ENCODE measurements at regions not wholly inside any gene's neighbourhood (a gene's known extent, or its start where the extent isn't known, plus 50 kb on each side); places are given as distances from the start of the nearest gene placed in this dataset.
"Not testable (repeated sequence)": the region's sequence is repeated elsewhere in the genome, so short reads cannot be mapped to it uniquely, and the experiment has no call there.

DNA sequence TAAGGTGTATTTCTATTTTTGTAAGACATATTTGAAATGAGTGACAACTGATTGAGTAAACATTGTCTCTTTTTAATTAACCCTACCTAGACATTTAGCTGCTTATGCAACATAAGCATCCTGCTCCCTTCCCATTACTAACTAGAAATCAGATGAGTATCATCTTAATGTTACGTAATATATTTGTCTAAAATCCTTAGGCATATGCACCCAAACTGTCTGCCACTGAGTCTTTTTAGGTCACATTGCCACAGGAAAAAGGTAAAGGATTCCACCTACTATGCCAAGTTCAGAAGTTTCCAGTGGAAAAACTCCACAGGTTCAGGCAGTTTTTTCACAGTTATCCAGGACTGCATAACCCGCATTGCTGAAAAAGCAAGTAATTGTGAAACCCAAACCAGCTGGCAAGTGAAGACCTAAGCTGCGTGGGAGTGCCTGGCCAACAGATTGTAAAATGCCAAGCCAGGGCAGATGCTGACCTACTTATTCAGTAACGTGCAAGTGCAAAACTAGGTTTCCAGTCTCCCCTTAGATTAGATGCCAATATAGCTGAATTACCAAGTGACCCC, 983.7 kb downstream of the GATA3 start:
- peak; percentile 35 for DNase-seq (ENCODE audit: low read depth)
- TF ChIP-seq, protein P1, sequence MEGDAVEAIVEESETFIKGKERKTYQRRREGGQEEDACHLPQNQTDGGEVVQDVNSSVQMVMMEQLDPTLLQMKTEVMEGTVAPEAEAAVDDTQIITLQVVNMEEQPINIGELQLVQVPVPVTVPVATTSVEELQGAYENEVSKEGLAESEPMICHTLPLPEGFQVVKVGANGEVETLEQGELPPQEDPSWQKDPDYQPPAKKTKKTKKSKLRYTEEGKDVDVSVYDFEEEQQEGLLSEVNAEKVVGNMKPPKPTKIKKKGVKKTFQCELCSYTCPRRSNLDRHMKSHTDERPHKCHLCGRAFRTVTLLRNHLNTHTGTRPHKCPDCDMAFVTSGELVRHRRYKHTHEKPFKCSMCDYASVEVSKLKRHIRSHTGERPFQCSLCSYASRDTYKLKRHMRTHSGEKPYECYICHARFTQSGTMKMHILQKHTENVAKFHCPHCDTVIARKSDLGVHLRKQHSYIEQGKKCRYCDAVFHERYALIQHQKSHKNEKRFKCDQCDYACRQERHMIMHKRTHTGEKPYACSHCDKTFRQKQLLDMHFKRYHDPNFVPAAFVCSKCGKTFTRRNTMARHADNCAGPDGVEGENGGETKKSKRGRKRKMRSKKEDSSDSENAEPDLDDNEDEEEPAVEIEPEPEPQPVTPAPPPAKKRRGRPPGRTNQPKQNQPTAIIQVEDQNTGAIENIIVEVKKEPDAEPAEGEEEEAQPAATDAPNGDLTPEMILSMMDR (IDR thresholded peaks at IDR 0.05; ENCODE audit: low read length, missing control alignments): no peak

DNA sequence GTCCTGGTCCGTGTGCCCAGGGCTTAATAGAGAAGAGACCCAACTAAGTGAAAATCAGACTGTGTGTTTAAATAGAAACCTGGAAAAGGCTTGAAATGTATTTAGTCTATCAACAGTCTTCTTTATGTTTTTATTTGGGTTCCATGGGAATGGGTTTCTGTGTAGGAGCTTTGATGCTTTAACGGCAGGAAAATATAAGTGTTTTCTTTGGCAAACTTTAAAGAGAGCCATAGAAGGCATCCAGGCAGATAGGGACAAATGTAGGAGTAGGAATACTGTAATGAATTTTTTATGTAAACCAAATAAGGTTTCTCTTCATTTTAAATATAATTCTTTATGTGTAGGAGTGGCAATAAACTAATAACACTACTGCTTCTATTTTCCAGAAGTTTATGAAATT, 989.0 kb downstream of the GATA3 start:
- TF ChIP-seq, protein P1 (IDR thresholded peaks at IDR 0.05; ENCODE audit: low read length, missing control alignments): no peak
- no peak overlapping the region for H3K4me3 ChIP-seq (replicated peaks; ENCODE audit: low read depth, low read length)
- no peak for DNase-seq (ENCODE audit: low read depth)

More for the DNA sequence above, 983.7 kb downstream of the GATA3 start:
- no peak overlapping the region for H3K4me3 ChIP-seq (replicated peaks; ENCODE audit: low read depth, low read length)

DNA sequence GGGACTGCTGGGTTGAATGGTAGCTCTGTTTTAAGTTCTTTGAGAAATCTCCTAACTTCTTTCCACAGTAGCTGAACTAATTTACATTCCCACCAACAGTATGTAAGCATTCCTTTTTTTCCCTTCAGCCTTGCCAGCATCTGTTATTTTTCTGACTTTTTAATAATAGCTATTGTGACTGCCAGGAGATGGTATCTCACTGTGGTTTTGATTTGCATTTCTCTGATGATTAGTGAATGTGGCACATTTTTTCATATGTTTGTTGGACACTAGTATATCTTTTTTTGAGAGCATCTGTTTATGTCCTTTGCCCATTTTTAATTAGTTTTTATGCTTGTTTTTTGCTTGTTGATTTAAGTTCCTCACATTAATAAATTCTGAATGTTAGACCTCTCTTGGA, 990.8 kb downstream of the GATA3 start:
- H3K4me3 ChIP-seq (replicated peaks; ENCODE audit: low read depth, low read length): no peak overlapping the region
- DNase-seq (ENCODE audit: low read depth): no peak
- TF ChIP-seq, protein P1 (IDR thresholded peaks at IDR 0.05; ENCODE audit: low read length, missing control alignments): no peak

DNA sequence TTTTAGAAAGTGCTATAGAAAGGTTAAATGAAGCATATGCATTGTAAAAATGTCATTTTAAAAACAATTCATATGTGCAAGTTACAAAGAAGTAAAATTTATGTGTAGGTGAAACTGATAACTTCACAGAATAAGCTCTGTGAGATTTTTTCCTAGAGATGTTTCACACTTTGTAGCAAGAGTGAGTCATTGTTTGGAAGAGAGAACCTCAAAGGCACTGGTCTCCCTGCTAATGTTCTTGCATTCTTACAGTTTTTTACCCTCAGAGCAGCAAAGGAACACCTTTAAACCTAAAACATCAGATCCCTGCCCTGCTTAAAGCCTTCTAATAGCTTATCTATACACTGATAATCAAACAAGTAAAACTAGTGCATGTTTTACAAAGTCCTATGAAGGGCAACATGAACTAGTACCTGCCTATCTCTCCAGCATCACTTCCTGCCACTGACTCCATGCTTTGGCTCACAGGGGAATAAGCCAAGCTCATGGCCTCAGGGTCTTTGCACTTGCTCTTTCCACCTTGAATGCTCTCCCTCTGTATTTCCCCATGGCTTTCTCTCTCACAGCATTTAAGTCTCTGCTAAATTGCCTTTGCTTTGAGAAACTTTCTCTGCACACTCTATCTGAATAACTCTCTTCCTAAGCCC, 997.0 kb downstream of the GATA3 start:
- no peak for DNase-seq (ENCODE audit: low read depth)
- H3K4me3 ChIP-seq (replicated peaks; ENCODE audit: low read depth, low read length): no peak overlapping the region
- TF ChIP-seq, protein P1 (IDR thresholded peaks at IDR 0.05; ENCODE audit: low read length, missing control alignments): no peak

DNA sequence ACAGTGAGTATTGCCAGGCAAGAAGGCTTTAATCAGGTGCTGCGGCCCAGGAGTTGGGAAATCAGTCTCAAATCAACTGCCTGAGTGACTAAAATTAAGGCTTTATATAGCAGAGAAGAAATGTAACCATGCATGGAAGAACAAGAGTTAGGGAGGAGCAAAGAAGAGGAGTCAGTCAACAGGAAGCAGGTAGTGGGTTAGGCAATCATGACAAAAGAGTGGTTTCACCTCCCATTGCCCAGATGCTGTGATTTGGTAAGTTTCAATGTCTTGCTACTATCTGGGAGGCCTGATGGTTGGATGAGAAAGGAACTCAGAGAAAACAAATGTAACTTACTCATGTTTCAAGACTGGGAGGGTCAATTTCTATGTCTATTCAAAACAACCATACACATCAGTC, 998.3 kb downstream of the GATA3 start:
- TF ChIP-seq, protein P1 (IDR thresholded peaks at IDR 0.05; ENCODE audit: low read length, missing control alignments): no peak
- DNase-seq (ENCODE audit: low read depth): no peak
- H3K4me3 ChIP-seq (replicated peaks; ENCODE audit: low read depth, low read length): no peak overlapping the region

DNA sequence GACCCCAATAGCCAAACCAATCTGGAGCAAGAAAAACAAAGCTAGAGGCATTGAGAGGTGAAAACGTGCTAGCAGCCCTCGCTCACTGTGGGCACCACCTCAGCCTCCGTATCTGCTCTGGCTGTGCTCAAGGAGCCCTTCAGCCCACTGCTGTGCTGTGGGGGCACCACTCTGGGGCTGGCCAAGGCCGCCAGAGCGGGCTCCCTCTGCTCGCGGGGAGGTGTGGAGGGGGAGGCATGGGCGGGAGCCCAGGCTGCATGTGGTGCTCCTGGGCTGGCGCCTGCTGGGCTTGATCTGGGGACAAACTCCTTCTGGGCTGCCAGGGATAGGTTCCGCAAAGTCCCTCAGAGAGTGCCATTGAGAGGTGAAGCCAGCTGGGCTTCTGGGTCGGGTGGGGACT, 1002.0 kb downstream of the GATA3 start:
- no peak overlapping the region for H3K4me3 ChIP-seq (replicated peaks; ENCODE audit: low read depth, low read length)
- DNase-seq (ENCODE audit: low read depth): no peak
- TF ChIP-seq, protein P1 (IDR thresholded peaks at IDR 0.05; ENCODE audit: low read length, missing control alignments): no peak

DNA sequence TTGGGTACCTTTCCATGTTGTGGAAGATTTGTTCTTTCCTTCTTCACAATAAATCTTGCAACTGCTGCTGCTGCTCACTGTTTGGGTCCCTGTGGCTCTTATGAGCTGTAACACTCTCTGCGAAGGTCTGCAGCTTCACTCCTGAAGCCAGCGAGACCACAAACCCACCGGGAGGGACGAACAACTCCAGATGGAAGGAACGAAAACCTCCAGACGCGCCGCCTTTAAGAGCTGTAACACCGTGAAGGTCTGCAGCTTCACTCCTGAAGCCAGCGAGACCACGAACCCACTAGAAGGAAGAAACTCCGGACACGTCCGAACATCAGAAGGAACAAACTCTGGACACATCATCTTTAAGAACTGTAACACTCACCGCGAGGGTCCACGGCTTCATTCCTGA, 1002.8 kb downstream of the GATA3 start:
- DNase-seq (ENCODE audit: low read depth): not testable (repeated sequence)

More for the DNA sequence above, 1002.8 kb downstream of the GATA3 start:
- not testable (repeated sequence) for H3K4me3 ChIP-seq (replicated peaks; ENCODE audit: low read depth, low read length)
